Gastrocnemius medialis (tissue), 4 donors: ENCODE measurements at regions not wholly inside any gene's neighbourhood (a gene's known extent, or its start where the extent isn't known, plus 50 kb on each side); places are given as distances from the start of the nearest gene placed in this dataset.

Experiments used
- ATAC-seq, 2 donors: fragments of 150-250 bp; one replicate each; pipeline ENCODE4 v1.9.1; 2016
- DNase-seq, 2 donors: peaks; one replicate each; pipeline ENCODE4 v3.0.0-alpha.2; 2019
- H3K27ac ChIP-seq, 4 donors: fragments of 200-600 bp; sonication (generic); 1 replicate in 1 of 4; 2 replicates in 3 of 4; pipeline ENCODE4 v1.5.1; 2016 to 2018; ENCODE audit warnings: mild to moderate bottlenecking in 2 of 4, moderate library complexity in 1 of 4
- H3K27me3 ChIP-seq, 3 donors: fragments of 200-600 bp; sonication (generic) in 2 of 3; 1 replicate in 1 of 3; 2 replicates in 2 of 3; pipeline versions ENCODE4 v1.5.1 to v1.6.0; 2016 to 2019; ENCODE audit warnings: mild to moderate bottlenecking in 1 of 3, moderate library complexity in 1 of 3
- H3K36me3 ChIP-seq, 2 donors: fragments of 200-600 bp; sonication (generic) in 1 of 2; one replicate each; pipeline ENCODE4 v1.5.1; 2017 to 2018
- H3K4me1 ChIP-seq, 2 donors: fragments of 200-600 bp; sonication (generic) in 1 of 2; one replicate each; pipeline ENCODE4 v1.5.1; 2016 to 2017; ENCODE audit warnings: mild to moderate bottlenecking in 2 of 2
- H3K4me3 ChIP-seq, 4 donors: fragments of 200-600 bp; sonication (generic) in 3 of 4; 1 replicate in 1 of 4; 2 replicates in 3 of 4; pipeline ENCODE4 v1.5.1; 2016 to 2019; ENCODE audit warnings: mild to moderate bottlenecking in 2 of 4
- H3K9me3 ChIP-seq, 3 donors: fragments of 200-600 bp; sonication (generic) in 2 of 3; 1 replicate in 1 of 3; 2 replicates in 2 of 3; pipeline ENCODE4 v1.5.1; 2016 to 2019
- POLR2A ChIP-seq, 2 donors: fragments of 450-650 bp; IDR thresholded peaks; one replicate each; pipeline ENCODE4 v1.6.1; 2017; ENCODE audit warnings: antibody characterized with exemption in 2 of 2, mild to moderate bottlenecking in 2 of 2, moderate library complexity in 2 of 2
- in situ Hi-C, 4 donors: fragments of 200-750 bp; cut with MboI; loops; one replicate each; pipeline versions ENCODE4 v1.15.0 to v1.8.0; 2017; ENCODE audit warnings: low sequenced_read_pairs in 4 of 4
- intact Hi-C: fragments of 100-400 bp; cut with DNase I; formaldehyde crosslinking; loops from one replicate; pipeline ENCODE4 v1.15.1; 2023; ENCODE audit warnings: low total_unique reads
- TF ChIP-seq, protein P1 (sequence below), 5 experiments: fragments of 450-650 bp in 3 of 5; fragments of 200-600 bp in 2 of 5; sonication (generic) in 2 of 5; IDR thresholded peaks in 4 of 5; conservative IDR thresholded peaks in 1 of 5; 1 replicate in 4 of 5; 2 replicates in 1 of 5; pipeline ENCODE4 v1.5.1; 2016 to 2019; ENCODE audit warnings: antibody characterized with exemption in 5 of 5, mild to moderate bottlenecking in 3 of 5, moderate library complexity in 3 of 5

DNA sequence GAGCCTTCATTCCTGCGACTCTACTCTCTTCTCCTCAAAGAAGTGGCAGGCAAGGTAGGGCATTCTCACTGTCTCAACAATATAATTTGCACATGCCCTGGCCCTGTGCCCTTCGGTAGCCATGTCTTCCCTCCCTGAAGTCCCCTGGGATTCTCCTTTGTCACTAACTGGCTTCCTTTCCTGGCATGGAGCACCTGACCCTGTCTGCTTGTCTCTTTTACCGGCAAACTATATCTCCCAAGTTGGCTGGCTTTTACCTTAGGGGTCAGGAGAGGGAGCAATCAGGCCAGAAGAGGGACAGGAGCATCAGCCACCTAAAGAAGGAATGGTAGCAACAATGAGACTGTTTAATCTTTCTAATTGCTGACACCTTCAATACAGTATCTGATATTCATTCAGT is 51.9 kb upstream of the RMDN2 start:
- Histone ChIP-seq H3K4me3 (no peak overlapping the region), H3K27me3 (no peaks in the 10 kb centered on the region), H3K36me3 (no peaks in the 10 kb centered on the region), H3K9me3 (no peaks in the 10 kb centered on the region), H3K27ac (no peak overlapping the region), H3K4me1 (peaks cover 0 to 7% of the 10 kb centered on the region in 2 donors)
- DNase-seq (no peak), ATAC-seq (no peak)
- TF ChIP-seq, protein P1, sequence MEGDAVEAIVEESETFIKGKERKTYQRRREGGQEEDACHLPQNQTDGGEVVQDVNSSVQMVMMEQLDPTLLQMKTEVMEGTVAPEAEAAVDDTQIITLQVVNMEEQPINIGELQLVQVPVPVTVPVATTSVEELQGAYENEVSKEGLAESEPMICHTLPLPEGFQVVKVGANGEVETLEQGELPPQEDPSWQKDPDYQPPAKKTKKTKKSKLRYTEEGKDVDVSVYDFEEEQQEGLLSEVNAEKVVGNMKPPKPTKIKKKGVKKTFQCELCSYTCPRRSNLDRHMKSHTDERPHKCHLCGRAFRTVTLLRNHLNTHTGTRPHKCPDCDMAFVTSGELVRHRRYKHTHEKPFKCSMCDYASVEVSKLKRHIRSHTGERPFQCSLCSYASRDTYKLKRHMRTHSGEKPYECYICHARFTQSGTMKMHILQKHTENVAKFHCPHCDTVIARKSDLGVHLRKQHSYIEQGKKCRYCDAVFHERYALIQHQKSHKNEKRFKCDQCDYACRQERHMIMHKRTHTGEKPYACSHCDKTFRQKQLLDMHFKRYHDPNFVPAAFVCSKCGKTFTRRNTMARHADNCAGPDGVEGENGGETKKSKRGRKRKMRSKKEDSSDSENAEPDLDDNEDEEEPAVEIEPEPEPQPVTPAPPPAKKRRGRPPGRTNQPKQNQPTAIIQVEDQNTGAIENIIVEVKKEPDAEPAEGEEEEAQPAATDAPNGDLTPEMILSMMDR (IDR thresholded peaks at IDR 0.05 in 4 of 5, conservative IDR thresholded peaks at IDR 0.05 in 1 of 5) = no peak
- TF ChIP-seq POLR2A (IDR thresholded peaks at IDR 0.05) = no peak
- in situ Hi-C loops = no loop called here
- intact Hi-C loops = no loop called here

DNA sequence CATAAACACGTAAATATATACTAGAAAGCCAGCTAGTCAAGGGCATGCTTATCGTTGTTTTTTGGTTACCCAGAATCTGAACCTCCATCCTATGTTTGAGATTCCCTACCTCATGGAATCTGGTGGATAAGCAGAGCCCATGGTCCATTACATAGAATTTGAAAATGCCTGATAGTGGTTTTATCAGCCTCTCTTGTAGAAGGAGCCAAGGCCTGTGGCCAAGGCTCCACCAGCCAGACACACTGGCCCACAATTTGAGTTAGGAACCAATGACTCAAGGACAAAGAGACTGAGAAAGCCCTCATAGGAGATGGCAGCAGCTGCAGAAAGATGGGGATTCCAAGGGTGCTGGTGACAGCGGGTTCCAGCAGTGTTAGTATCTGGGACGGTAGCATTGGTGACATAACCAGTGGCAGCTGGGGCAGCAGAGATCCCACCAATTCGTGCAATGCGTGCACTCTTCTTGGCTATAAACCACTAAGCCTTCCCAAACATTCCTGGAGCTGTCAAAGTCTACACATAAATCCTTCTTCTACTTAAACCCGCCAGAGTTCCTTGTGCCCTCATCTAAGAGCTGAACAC is 51.2 kb upstream of the RMDN2 start:
- DNase-seq = no peak
- no peak overlapping the region for H3K4me3 ChIP-seq
- no peak for TF ChIP-seq POLR2A (IDR thresholded peaks at IDR 0.05)
- TF ChIP-seq, protein P1 (IDR thresholded peaks at IDR 0.05 in 4 of 5, conservative IDR thresholded peaks at IDR 0.05 in 1 of 5) = no peak
- no peak for ATAC-seq
- in situ Hi-C loops (no loop called here), intact Hi-C loops (no loop called here)
- H3K4me1 ChIP-seq = peaks cover 0 to 7% of the 10 kb centered on the region in 2 donors
- no peaks in the 10 kb centered on the region for H3K9me3 ChIP-seq
- no peaks in the 10 kb centered on the region for H3K36me3 ChIP-seq
- no peaks in the 10 kb centered on the region for H3K27me3 ChIP-seq
- H3K27ac ChIP-seq = no peak overlapping the region

DNA sequence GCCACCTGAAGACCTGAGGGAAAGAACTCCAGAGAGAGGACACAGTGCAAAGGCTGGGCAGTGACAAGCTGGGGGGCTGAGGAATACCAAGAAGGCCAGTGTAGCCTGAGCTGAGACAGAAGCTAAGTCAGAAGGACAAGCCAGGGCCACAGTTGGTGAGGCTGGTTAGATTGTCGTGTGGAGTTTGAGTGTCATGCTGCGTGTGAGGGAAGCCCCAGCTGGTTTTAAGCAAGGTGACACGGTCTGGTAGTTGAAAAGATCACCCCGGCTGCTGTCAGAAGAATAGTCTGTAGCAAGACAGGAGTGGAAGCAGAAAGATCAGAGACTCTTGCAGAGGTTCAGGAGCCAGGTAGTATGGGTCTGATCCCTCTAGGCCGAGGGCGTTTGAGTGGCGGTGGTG is 50.6 kb upstream of the RMDN2 start:
- in situ Hi-C loops = no loop called here
- ATAC-seq = no peak
- intact Hi-C loops = no loop called here
- Histone ChIP-seq H3K4me1 (peaks cover 0 to 7% of the 10 kb centered on the region in 2 donors), H3K27ac (no peak overlapping the region), H3K4me3 (no peak overlapping the region), H3K27me3 (no peaks in the 10 kb centered on the region), H3K36me3 (no peaks in the 10 kb centered on the region), H3K9me3 (no peaks in the 10 kb centered on the region)
- TF ChIP-seq POLR2A (IDR thresholded peaks at IDR 0.05) = no peak
- TF ChIP-seq, protein P1 (IDR thresholded peaks at IDR 0.05 in 4 of 5, conservative IDR thresholded peaks at IDR 0.05 in 1 of 5) = no peak
- DNase-seq = no peak
